ENCODE measurements at regions not wholly inside any gene's neighbourhood (a gene's known extent, or its start where the extent isn't known, plus 50 kb on each side); places are given as distances from the start of the nearest gene placed in this dataset.

- no peak for DNase-seq
Measured at GRCh38 chr4:3831529-3832150, 65.5 kb downstream of the ADRA2C start.

GRCh38 chr4:3832536-3833220, 66.5 kb downstream of the ADRA2C start:
- DNase-seq, result no peak

DNA sequence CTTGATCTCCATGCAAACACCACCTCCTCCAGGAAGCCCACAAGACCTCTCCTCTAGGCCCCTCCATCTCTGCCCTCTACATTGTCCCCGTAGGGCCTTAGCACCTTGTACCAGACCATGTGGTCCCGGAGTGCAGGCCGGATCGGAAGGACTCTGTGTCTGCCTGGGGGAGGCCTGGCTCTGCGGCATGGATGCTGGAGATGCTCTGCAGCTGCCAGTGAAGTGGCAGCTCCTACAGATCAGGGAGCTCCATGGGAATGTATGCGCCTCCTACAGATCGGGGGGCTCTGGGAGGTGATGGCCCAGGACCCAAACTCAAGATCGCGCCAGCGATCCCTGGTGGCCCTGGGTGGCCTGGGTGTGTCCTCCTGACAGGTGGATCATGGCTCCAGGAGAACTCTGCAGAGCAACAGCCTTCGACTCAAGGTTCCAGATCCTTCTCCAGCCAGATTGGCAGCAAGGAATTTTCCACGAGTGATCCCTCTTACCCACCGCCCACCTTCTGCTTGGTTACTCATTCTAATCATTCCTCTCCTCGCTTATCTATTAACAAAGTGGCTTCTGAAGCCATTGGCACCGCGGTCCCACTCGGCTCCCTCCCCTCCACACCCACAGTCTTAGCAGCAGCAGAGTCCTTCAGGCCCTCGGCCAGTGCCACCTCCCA, 67.3 kb downstream of the ADRA2C start:
- DNase-seq, result no peak

DNA sequence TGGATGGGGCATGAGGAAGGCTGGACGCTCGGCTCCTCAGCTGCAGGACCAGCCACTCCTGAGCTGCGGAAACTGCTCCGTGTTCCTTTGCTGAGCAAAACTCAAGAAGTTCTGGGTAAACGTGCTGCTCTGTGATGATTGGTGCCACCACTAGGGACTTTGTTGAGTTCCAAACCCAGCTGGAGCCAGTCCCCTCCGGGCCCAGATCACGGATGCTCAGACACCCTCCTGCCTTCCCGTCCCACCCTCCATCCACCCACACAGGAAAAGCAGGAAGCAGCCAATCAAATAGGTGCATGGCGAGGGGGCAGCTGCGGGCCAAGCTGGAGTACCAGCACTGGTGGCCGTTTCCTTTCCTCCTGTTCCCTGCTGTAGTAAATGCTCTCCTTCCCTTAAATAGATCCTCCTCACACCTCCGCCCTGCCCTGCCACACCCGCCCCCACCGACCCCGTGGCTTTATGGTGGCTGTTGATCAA, 68.0 kb downstream of the ADRA2C start:
- DNase-seq, result no peak

DNA sequence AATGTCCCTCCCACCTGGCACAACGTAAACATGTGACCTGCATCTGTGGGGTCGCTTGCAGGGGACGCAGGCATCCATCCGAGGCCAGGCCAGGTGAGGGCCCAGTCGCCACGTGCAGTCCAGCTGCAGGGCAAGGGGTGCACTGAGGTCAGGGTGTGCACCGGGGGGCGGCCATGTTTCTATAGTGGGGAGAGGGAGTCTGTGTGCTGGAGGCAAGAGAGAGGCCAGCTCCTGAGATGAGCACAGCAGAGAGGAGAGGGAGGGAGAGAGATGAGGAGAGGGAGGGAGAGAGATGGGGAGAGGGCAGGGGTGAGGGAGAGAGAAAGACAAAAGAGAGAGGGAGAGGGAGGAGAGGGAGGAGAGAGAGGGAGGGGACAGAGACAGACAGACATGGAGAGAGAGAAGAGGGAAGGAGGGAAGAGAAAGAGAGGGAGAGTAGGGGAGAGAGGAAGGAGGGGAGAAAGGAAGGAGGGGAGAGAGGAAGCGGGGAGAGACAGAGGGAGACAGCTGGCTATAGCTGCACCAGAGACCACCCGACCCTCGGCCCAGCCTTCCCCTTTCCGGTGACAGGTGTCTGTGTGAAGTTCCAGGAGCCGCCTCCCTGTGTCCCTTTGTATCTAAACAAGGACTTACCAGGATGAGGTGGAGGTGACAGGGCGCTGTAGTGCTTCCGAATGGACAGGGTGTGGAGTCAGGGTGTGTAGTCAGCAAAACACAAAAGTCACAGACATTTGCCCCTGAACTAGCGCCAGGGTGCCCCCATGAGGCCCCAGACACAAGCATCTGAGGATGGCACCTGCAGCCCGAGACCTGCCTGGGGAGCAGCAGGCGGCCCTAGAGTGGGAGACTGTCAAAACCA, 68.7 kb downstream of the ADRA2C start:
- DNase-seq, result no peak

DNA sequence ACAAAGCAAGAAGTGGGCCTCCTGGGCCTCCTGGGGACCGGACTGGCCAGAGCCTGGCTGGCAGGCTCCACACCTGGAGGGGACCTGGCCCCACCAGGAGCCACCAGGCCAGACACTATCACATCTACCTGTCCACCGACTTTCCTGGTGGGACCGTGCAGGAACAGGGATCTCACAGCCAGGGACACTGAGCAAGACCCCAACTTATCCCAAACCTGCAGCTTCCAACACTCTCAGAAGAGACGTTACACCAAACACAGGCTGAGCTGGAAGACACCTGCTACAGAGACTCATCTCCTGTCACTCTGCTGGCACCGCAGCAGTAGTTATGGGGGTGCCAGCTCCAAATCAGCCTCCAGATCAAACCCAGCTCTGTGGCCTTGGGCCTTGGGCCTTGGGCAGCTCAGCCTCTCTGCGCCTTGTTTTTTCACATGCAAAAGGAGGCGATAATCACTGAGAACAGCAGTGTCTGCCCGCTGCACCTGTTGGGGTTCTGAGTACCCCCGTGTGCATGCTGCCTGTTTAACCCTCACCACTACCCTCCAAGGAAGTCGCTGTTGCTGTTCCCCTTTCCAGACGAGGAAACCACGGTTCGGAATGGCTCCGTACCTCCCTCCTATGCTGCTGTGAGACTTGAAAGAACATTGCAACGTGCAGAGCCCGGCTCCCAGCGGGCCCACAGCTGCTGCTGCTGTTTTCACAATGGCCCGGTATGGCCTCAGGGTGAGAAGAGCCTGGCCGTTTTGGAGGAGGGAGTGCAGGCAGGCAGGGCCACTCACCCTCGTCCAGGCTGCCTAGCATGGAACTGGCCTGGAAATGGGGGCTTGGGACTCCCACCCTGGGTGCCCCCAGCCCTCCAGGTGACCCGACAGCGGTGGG, 69.6 kb downstream of the ADRA2C start:
- no peak for DNase-seq

GRCh38 chr4:3836406-3836755, 70.2 kb downstream of the ADRA2C start:
- no peak for DNase-seq

GRCh38 chr4:3836756-3837601, 70.8 kb downstream of the ADRA2C start:
- no peak for DNase-seq

DNA sequence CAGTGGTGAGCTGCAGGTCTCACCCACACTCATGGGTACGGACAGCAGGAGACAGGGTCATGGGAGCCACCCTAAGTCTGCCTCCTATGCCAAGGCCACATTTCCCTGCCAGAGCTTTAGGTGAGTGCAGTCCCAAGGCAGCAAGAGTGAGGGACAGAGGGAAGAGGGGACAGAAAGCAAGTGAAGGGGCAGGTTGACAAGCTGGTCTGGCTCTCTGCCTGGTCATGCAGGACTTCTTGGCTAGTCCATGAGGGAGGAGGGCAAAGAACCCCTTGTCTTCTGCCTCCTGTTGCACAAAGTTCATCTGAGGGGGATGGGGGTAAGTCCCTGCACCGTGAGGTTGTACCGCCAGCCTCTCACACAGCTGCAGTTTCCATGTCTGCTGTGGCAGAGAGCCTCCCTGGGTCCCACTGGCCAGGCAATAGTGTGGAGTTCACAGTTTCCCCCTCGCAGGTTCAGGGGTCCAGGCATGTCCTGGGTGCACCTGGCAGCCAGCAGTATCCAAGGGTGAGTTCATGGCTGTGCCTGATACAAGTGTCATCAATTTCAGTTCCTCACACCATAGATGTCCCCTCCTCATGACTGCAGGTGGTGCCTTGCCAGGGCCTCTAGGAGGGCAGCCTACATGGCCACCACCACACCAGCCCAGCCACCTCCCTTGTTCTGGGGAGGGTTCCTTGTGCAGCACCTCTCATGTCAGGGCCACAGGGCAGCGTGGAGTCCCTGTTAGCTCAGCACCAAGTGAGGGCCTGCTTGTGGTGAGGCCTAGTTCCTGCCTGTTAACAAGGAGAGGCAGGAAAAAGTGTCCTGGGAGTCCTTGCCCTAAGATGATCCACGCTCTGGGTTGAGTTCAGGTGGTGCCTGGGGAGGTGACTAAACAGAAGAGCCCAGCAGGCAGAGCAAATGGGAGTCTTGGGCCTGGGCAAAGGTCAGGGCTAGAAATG, 72.5 kb downstream of the ADRA2C start:
- no peak for DNase-seq

DNA sequence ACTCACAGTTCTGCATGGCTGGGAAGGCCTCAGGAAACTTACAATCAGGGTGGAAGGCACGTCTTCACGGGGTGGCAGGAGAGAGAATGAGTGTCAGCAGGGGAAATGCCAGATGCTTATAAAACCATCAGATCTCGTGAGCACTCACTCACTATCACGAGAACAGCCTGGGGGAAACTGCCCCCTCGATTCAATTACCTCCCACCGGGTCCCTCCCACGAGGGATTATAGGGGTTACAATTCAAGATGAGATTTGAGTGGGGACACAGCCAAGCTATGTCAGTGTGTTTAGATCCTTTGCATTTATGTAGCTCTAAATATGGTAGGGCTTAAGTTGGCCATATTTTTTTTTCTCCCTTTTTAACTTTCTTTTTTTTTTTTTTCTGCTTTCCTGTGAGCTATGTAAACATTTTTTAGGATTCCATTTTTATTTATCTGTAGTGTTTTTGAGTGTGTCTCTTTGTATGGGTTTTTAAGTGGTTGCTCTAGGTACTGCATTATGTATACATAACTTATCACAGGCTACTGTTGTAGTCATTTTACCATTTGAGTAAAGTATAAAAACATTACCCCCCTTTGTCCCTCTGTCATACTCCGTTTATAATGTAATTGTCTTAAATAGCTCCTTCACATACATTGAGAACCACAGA, 79.0 kb downstream of the ADRA2C start:
- DNase-seq, result no peak

DNA sequence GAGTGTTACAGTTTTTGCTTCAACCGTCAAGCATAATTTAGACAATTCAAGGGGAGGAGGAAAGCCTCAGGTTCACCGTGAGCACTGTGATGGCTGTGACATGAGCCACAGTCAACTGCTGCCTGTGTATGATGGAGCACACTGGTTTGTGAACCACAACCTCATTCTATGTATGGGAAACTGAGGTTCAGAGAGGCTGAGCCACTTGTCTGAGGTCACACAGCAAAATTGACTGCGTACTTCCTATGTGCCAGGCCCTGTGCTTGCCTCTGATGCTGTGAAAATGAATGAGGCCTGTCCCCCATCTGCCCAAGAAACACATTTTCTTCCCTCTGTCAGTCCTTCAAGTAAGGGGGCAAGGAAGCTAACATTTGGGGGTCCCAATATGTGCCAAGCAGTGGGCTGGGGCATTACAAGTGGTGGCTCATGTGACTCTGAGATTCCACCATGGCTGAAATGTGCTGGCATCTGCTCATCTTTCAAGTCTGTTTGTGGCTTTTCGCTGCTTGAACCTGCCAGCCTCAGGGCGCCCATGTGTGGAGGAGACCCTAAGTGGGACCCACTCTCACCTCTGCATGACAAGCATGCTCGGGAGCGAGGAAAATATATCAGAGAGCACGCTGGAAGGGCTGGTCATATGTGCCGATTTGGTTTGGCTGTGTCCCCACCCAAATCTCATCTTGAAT, 79.7 kb downstream of the ADRA2C start:
- DNase-seq, result no peak

DNA sequence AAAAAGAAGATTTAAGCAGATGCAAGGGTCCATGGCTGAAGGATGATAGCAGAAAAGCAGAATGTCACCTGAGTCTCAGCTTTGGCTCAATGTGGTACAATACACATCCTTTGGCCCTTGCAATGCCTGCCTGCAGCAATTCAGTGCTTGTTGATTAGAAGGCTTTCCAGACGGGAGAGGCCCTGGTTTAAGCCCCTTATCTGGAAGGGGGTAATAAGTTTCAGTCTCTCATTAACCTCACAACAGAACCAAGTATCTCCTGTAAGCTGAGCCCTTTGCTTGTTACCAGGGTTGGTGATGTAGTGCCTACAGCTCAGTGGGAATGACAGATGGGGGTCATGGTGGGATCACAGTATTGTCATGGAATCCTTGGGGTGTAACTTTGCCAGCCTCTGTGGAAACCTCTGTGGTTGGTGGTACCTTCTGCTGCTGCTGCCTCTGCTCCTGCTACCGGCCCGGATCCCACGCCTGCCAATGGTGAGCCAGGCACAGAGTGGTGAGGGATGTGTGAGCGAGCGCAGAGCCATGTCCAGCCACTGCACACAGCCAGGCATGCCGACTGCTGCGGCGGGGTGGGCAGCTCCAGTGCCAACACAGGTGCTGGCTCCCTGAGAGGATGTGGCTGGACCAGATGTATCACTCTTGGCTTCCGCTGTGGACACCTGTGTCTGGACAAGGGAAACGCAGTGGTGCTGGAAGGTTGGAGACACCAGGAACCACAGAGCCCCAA, 81.2 kb downstream of the ADRA2C start:
- no peak for DNase-seq

GRCh38 chr4:3848323-3848722, 82.1 kb downstream of the ADRA2C start:
- no peak for DNase-seq

- DNase-seq, result no peak
Measured at GRCh38 chr4:3849140-3849539, 83.0 kb downstream of the ADRA2C start.

GRCh38 chr4:3850128-3850527, 83.9 kb downstream of the ADRA2C start:
- DNase-seq, result no peak

DNA sequence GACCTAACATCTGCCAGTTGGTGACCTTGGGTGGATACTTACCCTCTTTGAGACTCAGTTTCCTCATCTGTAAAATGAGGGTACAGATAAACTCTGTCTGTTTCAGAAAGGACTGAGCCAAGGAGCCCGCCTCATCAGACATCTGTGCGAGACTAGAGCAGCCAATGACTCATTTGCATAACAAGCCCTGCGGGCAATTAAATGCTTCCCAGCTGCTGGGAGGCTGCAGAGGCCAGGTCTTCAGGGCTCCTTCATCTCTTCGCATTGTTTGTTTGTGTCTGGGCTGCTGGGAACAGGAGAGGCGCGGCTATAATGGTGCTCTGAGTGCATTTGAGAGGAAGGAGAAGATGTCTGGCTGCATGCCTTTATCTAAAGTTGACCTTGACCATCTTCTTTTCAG, 85.0 kb downstream of the ADRA2C start:
- DNase-seq, result no peak

DNA sequence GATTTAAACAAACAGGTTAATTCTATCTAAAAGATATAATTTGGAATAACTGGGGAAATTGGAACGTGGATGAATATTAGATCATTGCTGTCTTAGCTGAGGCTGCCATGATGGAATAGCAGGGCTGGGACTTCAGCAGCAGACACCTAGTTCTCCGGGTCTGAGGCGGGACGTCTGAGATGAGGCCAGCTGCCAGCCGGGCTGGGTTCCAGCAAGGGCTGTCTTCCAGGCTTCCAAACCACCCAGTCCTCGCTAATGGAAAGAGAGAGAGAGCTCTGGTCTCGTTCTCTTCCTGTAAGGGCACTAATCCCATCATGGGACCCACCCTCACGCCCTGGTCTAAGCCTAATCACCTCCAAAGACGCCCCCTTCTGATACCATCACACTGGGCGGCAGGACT, 85.7 kb downstream of the ADRA2C start:
- DNase-seq, result no peak

- no peak for DNase-seq
Measured at GRCh38 chr4:3852309-3852708, 86.1 kb downstream of the ADRA2C start.
